Loucy (cell line): ENCODE measurements at regions not wholly inside any gene's neighbourhood (a gene's known extent, or its start where the extent isn't known, plus 50 kb on each side); places are given as distances from the start of the nearest gene placed in this dataset.

ENCODE experiments used
- H2AFZ ChIP-seq: fragments of 200-600 bp; sonication (generic); 2 replicates; pipeline ENCODE4 v1.6.0; 2016; ENCODE audit warnings: antibody characterized with exemption, mild to moderate bottlenecking, low read length, moderate library complexity
- H3F3A ChIP-seq: fragments of 200-600 bp; 2 replicates; pipeline ENCODE4 v1.6.0; 2016; ENCODE audit warnings: antibody characterized with exemption, low read depth, mild to moderate bottlenecking
- H3K27me3 ChIP-seq: fragments of 200-600 bp; sonication (generic); 2 replicates; pipeline ENCODE4 v1.6.1; 2014; ENCODE audit warnings: low read length, mild to moderate bottlenecking; ENCODE audit not compliant: insufficient read depth, poor library complexity, severe bottlenecking
- H3K36me3 ChIP-seq: fragments of 200-600 bp; sonication (generic); 2 replicates; pipeline ENCODE4 v1.6.1; 2016; ENCODE audit warnings: low read length; ENCODE audit not compliant: insufficient read depth
- H3K4me1 ChIP-seq: fragments of 200-600 bp; sonication (generic); 2 replicates; pipeline ENCODE4 v1.5.1; 2014; ENCODE audit warnings: low read length, mild to moderate bottlenecking; ENCODE audit not compliant: insufficient read depth, poor library complexity, severe bottlenecking
- H3K4me2 ChIP-seq: fragments of 200-600 bp; sonication (generic); 2 replicates; pipeline ENCODE4 v1.6.0; 2014; ENCODE audit warnings: antibody characterized with exemption, low read length, low read depth, mild to moderate bottlenecking; ENCODE audit not compliant: poor library complexity, severe bottlenecking
- H3K4me3 ChIP-seq: fragments of 200-600 bp; sonication (generic); 2 replicates; pipeline ENCODE4 v1.5.1; 2014; ENCODE audit warnings: low read length, mild to moderate bottlenecking, mixed read lengths; ENCODE audit not compliant: poor library complexity, severe bottlenecking
- H3K79me2 ChIP-seq: fragments of 200-600 bp; sonication (generic); 2 replicates; pipeline ENCODE4 v1.6.1; 2014; ENCODE audit warnings: low read length; ENCODE audit not compliant: insufficient read depth
- H3K9ac ChIP-seq: fragments of 200-600 bp; sonication (generic); 2 replicates; pipeline ENCODE4 v1.6.0; 2014; ENCODE audit warnings: mild to moderate bottlenecking, low read depth, low read length, moderate library complexity; ENCODE audit not compliant: poor library complexity, severe bottlenecking
- H3K9me2 ChIP-seq: fragments of 200-600 bp; sonication (generic); replicated peaks from 2 replicates; pipeline ENCODE4 v1.6.1; 2016; ENCODE audit warnings: low read depth, low read length, mixed read lengths
- H3K9me3 ChIP-seq: fragments of 200-600 bp; sonication (generic); 2 replicates; pipeline ENCODE4 v1.6.1; 2014; ENCODE audit warnings: mild to moderate bottlenecking, antibody characterized with exemption, low read length, low read depth; ENCODE audit not compliant: insufficient read depth
- H4K20me1 ChIP-seq: fragments of 200-600 bp; sonication (generic); 2 replicates; pipeline ENCODE4 v1.6.0; 2014; ENCODE audit warnings: antibody characterized with exemption, low read length, mild to moderate bottlenecking; ENCODE audit not compliant: insufficient read depth, poor library complexity, severe bottlenecking
- CTCF ChIP-seq: fragments of 200-600 bp; sonication (generic); conservative IDR thresholded peaks from 2 replicates; pipeline ENCODE4 v1.5.1; 2014; ENCODE audit warnings: mild to moderate bottlenecking, antibody characterized with exemption, low read length
- EZH2phosphoT487 ChIP-seq: fragments of 200-600 bp; IDR thresholded peaks from 2 replicates; pipeline ENCODE4 v1.6.1; 2018; ENCODE audit warnings: antibody characterized with exemption, mild to moderate bottlenecking, moderate library complexity, borderline replicate concordance

DNA sequence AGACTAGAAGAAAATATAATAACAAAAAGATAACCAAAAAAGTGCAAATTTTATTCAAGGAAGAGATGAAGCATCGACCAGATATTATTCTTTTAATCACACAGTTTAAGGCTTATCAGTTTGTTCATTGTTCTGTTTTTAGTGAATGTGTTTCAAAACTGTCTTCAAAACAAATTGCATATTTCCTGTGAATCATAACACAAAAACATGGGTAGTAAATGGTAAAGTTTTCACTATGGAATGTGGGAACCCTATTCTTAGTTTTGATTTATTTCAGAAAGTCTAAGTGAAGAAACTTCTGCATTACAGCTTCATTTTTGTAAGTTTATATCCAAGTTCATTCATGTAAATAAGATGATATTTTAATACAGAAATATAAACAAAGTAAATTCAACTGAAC is 207.6 kb upstream of the LUZP2 start:
- Histone ChIP-seq H3K9ac (no peak overlapping the region), H3K9me2 (no peaks in the 10 kb centered on the region), H3K79me2 (no peaks in the 10 kb centered on the region), H3F3A (no peaks in the 10 kb centered on the region), H3K4me3 (no peak overlapping the region), H3K4me1 (peaks cover 6% of the 10 kb centered on the region), H2AFZ (no peak overlapping the region), H3K27me3 (no peaks in the 10 kb centered on the region), H4K20me1 (no peaks in the 10 kb centered on the region), H3K9me3 (no peaks in the 10 kb centered on the region), H3K4me2 (no peak overlapping the region), H3K36me3 (no peaks in the 10 kb centered on the region)
- no peak for TF ChIP-seq CTCF
- no peak for TF ChIP-seq EZH2phosphoT487

GRCh38 chr11:24293964-24294363 is 202.9 kb upstream of the LUZP2 start:
- H3K4me2 ChIP-seq, result no peak overlapping the region
- H3K9me2 ChIP-seq, result no peaks in the 10 kb centered on the region
- no peak for TF ChIP-seq CTCF
- TF ChIP-seq EZH2phosphoT487, result no peak
- no peak overlapping the region for H3K9ac ChIP-seq
- H3K9me3 ChIP-seq, result no peaks in the 10 kb centered on the region
- H3K4me1 ChIP-seq, result peaks cover 4% of the 10 kb centered on the region
- no peaks in the 10 kb centered on the region for H3K36me3 ChIP-seq
- no peak overlapping the region for H2AFZ ChIP-seq
- no peaks in the 10 kb centered on the region for H3F3A ChIP-seq
- H3K79me2 ChIP-seq, result no peaks in the 10 kb centered on the region
- no peaks in the 10 kb centered on the region for H3K27me3 ChIP-seq
- no peak overlapping the region for H3K4me3 ChIP-seq
- no peaks in the 10 kb centered on the region for H4K20me1 ChIP-seq

DNA sequence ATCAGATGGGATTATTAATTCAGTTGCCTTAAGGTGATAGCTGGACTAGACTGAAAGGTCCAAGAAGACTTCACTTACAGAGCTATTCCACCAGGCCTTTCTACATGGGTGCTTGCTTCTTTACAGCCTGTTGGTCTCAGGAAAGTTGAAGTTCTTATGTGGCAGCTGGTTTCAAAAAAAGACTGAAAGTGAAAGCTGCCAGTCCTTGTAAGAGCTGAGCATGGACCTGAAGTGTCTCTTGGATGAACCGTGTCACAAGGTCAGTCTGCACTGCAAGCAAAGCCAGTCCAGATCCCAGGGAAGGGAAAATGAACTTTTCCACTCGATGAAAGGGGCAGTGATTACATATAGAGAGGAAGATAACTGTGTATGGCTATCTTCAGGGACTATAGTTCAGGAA is 201.5 kb upstream of the LUZP2 start:
- peaks cover 4% of the 10 kb centered on the region for H3K4me1 ChIP-seq
- H4K20me1 ChIP-seq, result no peaks in the 10 kb centered on the region
- TF ChIP-seq CTCF (no peak), EZH2phosphoT487 (no peak)
- H3K4me2 ChIP-seq, result peak overlapping the region; percentile 65
- H2AFZ ChIP-seq, result peak overlapping the region; percentile 92
- no peaks in the 10 kb centered on the region for H3F3A ChIP-seq
- no peaks in the 10 kb centered on the region for H3K9me3 ChIP-seq
- H3K79me2 ChIP-seq, result no peaks in the 10 kb centered on the region
- H3K27me3 ChIP-seq, result no peaks in the 10 kb centered on the region
- H3K9ac ChIP-seq, result peak overlapping the region; percentile 48
- peak overlapping the region; percentile 47 for H3K4me3 ChIP-seq
- H3K9me2 ChIP-seq, result no peaks in the 10 kb centered on the region
- no peaks in the 10 kb centered on the region for H3K36me3 ChIP-seq
